NCI-H2171 (cell line): ENCODE measurements at regions not wholly inside any gene's neighbourhood (a gene's known extent, or its start where the extent isn't known, plus 50 kb on each side); places are given as distances from the start of the nearest gene placed in this dataset.

Experiments used
- DNase-seq: peaks from one replicate; lab custom pipeline; 2025; lab: John Stamatoyannopoulos, UW

DNA sequence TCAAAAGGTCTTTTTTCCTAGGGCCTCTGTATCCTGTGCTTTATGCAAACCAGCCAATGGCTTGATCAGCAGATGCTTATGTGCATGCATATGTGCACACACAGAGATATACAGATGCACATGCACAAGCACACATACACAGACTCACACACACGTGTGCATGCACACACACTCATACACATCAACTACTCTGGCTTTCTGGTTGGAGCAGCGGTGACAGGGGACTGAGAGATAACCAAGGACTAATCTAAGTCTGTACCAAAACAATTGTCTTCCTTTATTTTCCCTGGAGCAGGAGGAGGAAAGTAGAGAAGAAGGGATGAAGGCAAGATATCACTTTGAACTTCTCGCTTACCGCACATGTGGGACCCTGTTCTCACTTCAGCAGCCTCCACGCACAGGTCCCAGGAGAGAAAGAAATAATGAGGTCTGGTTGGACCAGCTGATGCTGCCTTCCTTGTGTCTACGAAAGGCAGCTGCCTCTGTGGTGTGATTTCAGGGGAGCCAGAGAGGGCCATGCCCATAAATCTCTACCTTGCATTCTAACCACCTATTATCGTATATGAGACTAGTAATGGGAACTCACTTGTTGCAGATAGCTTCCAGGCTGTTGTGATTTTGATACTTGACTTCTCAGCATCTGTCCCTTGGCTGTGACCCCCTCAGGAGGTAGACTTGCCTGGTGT, 338.0 kb downstream of the EN1 start:
- no peak for DNase-seq

DNA sequence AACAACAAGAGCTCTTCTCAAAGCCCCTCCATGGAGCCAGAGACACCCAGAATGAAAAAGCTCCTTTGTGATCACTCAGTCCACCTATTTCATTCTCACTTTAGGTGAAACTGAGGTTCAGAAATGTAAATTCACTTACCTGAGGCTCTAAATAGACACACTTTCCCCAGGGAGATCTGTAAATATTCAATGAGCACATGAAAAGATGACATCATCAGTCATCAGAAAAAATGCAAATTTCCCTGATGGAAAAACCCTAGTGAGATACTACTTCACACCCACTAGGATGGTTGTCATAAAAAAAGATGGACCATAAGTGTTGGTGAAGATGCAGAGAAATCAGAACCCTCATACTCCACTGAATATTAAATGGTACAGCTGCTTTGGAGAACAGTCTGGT, 339.2 kb downstream of the EN1 start:
- no peak for DNase-seq

DNA sequence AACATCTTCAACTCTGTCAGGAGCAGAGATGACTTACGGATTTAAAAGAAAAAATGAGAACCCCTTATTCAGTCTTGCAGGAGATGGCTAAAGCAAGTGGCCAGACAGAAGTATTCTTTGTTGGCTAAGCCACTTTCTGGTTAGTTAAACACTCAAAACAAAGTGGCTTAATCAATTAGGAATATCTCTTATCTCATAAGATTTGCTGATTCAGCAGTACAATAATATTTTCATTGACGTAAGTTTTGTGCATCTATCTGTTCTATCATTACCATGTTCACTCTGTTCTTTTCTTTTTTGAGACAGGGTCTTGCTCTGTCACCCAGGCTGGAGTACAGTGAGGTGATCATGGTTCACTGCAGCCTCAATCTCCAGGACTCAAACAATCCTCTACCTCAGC, 342.0 kb downstream of the EN1 start:
- no peak for DNase-seq

DNA sequence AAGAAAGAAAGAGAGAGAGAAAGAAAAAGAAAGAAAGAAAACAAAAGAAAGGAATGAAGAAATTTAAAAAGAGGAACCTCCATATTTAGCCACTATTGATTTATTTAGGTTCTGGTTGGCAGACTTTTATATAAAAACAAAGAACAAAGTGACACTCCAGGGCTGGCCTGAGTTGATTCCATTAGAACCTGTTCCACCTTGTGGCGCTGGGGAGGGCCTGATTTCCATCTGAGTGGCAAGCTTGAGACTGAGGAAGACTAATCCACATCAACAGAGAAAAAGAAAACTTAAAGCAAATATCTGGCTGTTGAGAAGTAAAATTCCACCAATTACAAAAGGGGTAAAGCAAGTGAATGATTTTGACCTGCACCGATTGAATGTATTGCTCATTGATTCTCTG, 345.3 kb downstream of the EN1 start:
- no peak for DNase-seq

GRCh38 chr2:118498943-118499342, 348.5 kb downstream of the EN1 start:
- DNase-seq, result no peak

DNA sequence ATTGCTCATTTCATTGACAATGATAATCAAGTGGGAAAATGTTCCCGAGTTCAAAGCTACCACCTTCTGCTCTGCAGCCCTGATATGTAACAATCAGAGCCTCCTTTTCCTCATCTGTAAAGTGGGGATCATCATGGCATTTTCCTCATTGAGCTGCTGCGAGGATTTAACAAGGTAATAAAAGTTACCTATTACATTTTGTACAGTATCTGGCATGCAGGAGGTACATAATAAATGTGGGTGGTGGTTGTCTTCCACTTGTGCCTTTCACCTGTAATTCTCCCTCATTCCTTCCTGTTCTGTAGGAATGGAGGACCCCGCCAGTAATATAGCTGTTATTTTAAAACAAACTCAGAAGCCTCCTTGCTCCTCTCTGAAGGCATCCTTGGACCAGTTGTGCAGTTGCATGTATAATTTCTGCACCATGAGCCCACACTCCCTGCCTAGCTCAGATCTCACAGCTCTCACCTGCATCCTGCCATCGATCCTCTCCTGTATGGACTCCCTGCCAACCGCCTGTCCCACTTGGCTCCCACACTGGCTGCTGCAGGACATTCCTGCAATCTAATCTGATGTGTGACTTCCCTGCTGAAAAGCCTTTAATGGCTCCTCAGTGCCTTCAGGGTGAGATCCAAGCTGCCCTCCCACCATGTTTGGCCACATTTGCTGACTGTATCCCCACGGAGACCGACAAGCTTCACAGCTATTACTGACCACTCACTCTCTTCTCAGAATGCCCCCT, 350.4 kb downstream of the EN1 start:
- DNase-seq, result no peak

- no peak for DNase-seq
Observed at GRCh38 chr2:118496467-118496866, 351.0 kb downstream of the EN1 start.

DNA sequence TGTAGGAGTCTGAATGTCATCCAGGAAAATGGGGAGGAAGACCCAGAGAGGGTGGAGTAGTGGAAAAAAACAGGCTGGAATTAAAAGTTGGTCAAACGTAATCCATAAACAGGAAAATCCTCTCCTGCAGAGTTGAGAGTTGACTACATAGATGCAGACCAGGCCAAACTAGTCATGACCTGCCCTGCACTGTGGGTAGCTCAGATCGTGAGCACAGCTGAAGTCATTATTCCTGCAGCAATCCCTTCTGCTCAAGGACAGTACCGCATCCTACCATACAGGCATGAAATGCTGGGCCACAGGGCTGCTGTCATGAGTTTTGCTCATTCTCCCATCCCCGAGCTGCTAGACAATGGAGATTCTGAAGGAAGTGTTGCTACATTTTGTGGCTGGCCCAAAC, 352.2 kb downstream of the EN1 start:
- no peak for DNase-seq

- no peak for DNase-seq
Observed at GRCh38 chr2:118493213-118493612, 354.2 kb downstream of the EN1 start.

- DNase-seq, result no peak
Observed at GRCh38 chr2:118492335-118492734, 355.1 kb downstream of the EN1 start.

GRCh38 chr2:118490330-118490729, 357.1 kb downstream of the EN1 start:
- DNase-seq, result no peak

GRCh38 chr2:118489712-118490299, 357.6 kb downstream of the EN1 start:
- DNase-seq, result no peak

GRCh38 chr2:118481299-118481698, 366.1 kb downstream of the EN1 start:
- no peak for DNase-seq

DNA sequence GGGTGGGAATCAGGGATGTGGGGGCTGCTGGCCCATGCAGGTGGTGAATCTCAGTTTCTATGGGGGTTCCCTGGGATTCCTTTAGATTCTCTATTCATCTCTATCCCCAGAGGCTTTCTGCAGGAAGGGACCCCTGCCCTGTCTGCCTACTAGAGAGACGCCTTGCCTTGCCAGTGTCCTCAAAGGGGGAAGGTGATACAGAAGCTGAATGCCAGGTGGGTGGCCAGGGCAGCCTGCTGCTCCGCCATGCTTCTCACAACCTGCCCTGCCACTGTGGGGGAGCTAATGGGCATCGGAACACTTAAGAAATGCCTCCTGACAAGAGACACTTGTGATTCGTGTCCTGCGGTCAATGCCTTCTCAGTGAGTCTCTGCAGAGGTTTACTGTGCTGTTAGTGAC, 368.4 kb downstream of the EN1 start:
- DNase-seq, result no peak

- no peak for DNase-seq
Observed at GRCh38 chr2:118477111-118477862, 370.2 kb downstream of the EN1 start.

- DNase-seq, result no peak
Observed at GRCh38 chr2:118475622-118476205, 371.7 kb downstream of the EN1 start.

DNA sequence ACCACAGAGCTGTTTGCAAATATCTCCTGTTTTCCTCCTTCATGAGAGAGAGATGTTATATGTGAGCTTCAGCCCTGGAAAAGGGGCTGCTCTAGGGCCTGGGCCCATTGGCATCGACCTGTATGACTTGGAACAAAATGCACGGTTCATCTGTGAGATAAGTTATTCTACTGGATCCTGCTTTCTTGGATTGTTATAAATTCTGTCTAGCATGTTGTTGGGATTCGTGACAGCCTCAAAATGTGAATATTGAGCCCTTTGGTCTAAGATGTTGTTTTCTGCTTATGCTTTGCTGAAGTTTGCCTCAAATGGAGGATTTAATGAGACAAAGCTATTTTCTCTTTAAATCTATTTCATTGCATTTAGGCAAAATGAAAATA, 372.9 kb downstream of the EN1 start:
- no peak for DNase-seq

GRCh38 chr2:118473846-118474540, 373.5 kb downstream of the EN1 start:
- no peak for DNase-seq

GRCh38 chr2:118473241-118473640, 374.2 kb downstream of the EN1 start:
- no peak for DNase-seq

DNA sequence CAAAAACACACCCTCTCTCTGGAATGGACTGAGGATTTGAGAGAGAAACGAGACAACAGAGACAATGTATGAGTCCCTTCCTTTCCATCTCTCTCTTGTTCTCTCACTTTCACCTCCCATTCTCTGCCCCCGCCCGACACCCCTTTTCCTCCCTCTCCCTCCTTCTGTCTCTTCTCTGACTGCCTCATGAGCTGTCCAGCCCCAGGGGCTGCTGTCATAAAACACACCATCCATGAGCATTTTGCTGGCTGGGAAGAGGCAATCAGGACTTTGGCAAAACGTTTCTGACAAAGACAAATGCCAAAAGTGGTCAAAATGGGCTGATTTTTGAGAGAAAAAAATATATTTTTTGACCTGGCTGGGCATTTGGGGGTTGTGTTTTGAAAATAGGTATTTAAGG, 377.2 kb downstream of the EN1 start:
- no peak for DNase-seq

DNA sequence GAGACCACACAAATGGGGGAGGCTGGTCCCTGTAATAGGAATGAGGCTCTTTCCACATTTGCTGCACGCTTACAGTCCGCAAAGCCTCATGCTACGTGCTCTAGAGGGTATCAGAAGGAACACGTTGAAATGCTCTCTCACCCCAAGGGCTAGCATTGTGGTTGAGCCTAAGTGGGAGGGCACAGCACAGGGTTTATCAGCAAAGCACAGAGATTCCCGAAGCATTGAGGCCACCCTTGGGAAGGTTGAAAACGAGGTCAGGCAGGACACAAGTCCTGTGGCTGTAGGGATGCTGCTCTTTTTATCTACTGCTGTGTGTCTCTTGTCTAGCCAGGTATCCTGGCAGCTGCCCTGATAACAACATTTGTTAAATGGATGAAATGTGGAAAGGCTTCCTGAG, 378.3 kb downstream of the EN1 start:
- no peak for DNase-seq
